IPS-15b (cell line): ENCODE measurements at regions not wholly inside any gene's neighbourhood (a gene's known extent, or its start where the extent isn't known, plus 50 kb on each side); places are given as distances from the start of the nearest gene placed in this dataset.

Experiments used
- H3K27me3 ChIP-seq: one replicate; pipeline ENCODE4 v1.6.1; 2013; ENCODE audit warnings: low read length; ENCODE audit not compliant: control insufficient read depth, insufficient read depth
- H3K36me3 ChIP-seq: one replicate; pipeline ENCODE4 v1.6.1; 2013; ENCODE audit warnings: low read length; ENCODE audit not compliant: control insufficient read depth, insufficient read depth
- H3K4me1 ChIP-seq: one replicate; pipeline ENCODE4 v1.6.1; 2013; ENCODE audit warnings: mild to moderate bottlenecking, low read length; ENCODE audit not compliant: control insufficient read depth, insufficient read depth
- H3K4me3 ChIP-seq: one replicate; pipeline ENCODE4 v1.5.1; 2013; ENCODE audit warnings: low read depth, low read length
- H3K9ac ChIP-seq: one replicate; pipeline ENCODE4 v1.6.1; 2013; ENCODE audit warnings: low read depth, mild to moderate bottlenecking, low read length
- H3K9me3 ChIP-seq: one replicate; pipeline ENCODE4 v1.6.1; 2013; ENCODE audit warnings: mild to moderate bottlenecking, low read length; ENCODE audit not compliant: control insufficient read depth, insufficient read depth

DNA sequence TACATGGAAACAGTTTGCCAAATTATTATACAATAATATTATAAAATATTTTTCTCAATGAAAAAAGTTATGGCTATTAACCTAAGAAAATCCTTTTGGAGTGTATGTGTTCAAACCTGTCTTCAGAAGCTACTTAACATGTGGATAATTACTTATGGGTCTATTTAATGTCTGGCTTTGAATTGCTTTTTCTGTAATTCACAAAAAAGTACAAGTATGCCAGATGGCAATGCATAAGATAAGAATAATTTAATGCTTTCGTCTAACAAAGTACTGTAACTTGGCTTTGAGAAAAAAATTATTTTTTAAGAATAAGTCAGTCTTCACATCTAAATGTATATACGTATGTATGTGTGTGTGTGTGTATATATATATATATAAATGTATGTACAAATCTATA is 1073.0 kb downstream of the TDRD15 start:
- Histone ChIP-seq H3K36me3 (no peaks in the 10 kb centered on the region), H3K27me3 (no peaks in the 10 kb centered on the region), H3K4me1 (peaks cover 11% of the 10 kb centered on the region), H3K9me3 (no peaks in the 10 kb centered on the region), H3K4me3 (no peak overlapping the region), H3K9ac (no peak overlapping the region)

DNA sequence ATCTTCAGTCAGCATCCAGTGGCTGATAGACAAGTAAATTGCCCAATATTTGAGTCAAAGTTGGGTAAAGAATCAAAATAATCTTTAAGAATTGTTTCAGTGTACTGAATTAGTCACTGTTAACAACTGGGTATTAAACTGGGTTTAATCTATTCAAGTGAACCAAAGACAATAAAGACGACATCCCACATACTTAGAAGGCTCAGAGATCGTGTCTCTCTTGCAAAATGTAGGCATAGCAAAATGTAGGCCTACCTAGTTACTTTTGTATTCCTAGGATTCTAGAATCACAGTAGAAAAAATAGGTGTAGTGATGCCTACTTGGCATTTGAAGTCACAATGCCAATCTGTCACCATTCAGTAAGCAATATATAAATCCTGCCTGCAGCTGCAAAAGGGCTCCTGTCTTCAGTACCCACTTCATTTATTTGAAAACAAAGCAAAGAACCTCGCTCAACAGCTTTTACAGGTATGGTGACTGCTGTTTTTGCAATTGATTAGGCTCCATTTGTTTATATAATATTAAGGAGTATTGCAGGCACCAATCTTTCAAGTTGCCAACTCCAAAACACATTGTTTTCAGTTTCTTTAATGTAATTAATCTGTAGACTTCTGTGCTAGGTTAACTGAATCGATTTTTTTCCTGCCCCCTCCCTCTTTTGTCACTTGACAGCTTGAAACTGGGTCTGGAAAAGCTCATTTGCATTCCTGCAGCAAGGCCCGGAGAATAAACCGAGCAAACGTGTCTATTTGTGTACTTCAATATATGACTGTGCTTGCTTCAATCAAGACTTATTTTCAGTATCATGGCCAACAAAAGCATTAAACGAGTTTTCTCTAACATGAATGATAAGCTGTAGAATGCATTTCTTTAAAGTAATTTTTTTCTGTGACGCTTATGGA is 1074.9 kb downstream of the TDRD15 start:
- no peaks in the 10 kb centered on the region for H3K27me3 ChIP-seq
- no peak overlapping the region for H3K9ac ChIP-seq
- no peak overlapping the region for H3K4me3 ChIP-seq
- H3K36me3 ChIP-seq = no peaks in the 10 kb centered on the region
- H3K4me1 ChIP-seq = peaks cover 10% of the 10 kb centered on the region
- H3K9me3 ChIP-seq = no peaks in the 10 kb centered on the region

DNA sequence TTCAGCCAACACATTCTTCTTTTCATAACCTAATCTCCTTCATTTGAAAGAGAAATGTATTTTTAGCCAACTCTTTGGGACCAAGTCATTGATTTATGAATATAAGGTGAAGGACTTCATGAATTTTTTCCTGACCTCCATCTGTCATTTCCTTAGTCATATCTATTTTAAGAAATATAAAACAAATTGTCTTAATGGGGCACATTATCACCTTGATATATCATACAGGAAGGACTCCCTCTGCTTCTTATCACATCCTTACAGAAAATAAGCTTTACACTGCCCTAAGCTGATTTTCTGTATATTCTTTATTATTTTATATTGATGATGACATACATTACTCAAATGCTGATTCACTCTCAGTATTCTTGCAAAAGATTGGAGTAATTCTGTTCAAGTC is 1076.2 kb downstream of the TDRD15 start:
- H3K36me3 ChIP-seq = no peaks in the 10 kb centered on the region

DNA sequence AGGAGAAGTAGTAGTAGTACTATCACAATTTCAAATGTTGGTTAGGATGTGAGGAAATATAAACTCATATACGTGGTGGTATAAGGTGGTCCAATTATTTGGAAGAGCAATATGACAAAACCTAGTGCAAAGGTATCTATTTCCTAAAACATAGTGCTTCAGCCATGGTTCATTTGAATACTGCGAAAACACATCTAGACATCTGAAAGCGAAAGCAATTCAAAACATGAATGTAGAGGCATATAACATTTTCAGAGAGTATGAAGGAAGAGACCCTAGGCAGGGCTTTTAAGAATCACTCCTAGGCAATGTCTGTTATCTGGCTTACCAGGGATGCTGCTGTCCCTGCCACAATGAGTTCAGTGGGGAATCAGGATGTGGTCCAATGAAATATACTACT is 1085.8 kb downstream of the TDRD15 start:
- Histone ChIP-seq H3K27me3 (no peaks in the 10 kb centered on the region), H3K9ac (no peak overlapping the region), H3K4me3 (no peak overlapping the region), H3K9me3 (no peaks in the 10 kb centered on the region), H3K4me1 (no peaks in the 10 kb centered on the region), H3K36me3 (no peaks in the 10 kb centered on the region)

More for the DNA sequence above, 1076.2 kb downstream of the TDRD15 start:
- H3K9me3 ChIP-seq = no peaks in the 10 kb centered on the region
- no peaks in the 10 kb centered on the region for H3K4me1 ChIP-seq
- no peaks in the 10 kb centered on the region for H3K27me3 ChIP-seq
- H3K4me3 ChIP-seq = no peak overlapping the region
- H3K9ac ChIP-seq = no peak overlapping the region

DNA sequence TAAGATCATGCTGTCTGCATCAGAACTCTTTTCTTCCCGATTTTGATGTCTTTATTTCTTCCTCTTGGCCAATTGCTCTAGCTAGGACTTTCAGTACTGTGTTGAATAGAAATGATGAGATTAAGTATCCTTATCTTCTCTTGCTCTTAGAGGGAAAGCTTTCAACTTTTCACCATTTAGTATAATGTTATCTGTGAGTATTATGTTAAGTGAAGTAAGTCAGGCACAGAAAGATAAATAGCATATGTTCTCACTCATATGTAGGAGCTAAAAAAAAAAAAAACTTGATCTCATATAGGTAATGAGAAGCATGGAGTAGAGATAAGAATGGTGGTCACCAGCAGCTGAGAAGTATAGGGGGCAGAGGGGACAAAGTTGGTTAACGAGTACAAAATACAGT is 1089.5 kb downstream of the TDRD15 start:
- Histone ChIP-seq H3K27me3 (no peaks in the 10 kb centered on the region), H3K36me3 (no peaks in the 10 kb centered on the region), H3K4me3 (no peak overlapping the region), H3K9ac (no peak overlapping the region), H3K9me3 (no peaks in the 10 kb centered on the region), H3K4me1 (peaks cover 2% of the 10 kb centered on the region)

DNA sequence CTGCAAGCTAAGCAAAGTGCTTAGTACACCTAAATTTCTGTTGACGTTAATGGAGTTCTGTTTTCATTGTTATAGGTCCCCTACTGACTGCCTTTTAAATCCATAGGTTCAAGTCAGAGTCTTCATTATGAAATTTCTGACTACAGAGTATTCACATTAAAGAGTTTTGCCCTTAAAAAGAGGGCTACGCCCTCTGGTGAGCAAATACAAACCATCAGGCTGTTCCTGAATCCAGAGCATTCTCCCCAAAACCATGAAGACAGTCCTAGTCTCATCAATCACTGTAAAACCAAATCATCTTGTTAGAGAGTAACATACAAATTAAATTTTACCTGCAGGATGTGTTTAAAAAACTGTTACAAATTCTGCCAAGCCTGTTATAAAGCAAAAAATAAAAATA is 1091.7 kb downstream of the TDRD15 start:
- Histone ChIP-seq H3K27me3 (no peaks in the 10 kb centered on the region), H3K9ac (no peak overlapping the region), H3K36me3 (no peaks in the 10 kb centered on the region), H3K9me3 (no peaks in the 10 kb centered on the region), H3K4me1 (peaks cover 2% of the 10 kb centered on the region), H3K4me3 (no peak overlapping the region)

DNA sequence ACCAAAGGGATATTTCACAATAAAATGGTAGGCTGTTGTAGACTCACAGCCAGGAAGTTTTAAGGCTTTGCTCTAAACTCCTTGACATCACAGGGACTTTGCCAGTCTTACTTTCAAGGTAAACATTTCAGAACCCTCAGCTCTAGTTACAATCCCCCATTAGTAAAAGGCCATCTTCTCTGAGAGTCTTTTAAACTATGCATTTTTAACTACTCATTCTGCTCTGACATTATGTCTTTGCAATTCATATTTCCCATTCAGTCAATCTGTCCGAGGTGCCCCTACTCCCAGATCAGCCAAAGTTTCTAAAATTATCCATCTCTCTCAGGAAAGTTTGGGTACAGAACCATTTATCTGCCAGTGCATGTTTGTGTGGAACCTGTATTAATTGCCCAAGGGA is 1094.1 kb downstream of the TDRD15 start:
- H3K36me3 ChIP-seq = no peaks in the 10 kb centered on the region
- no peak overlapping the region for H3K9ac ChIP-seq
- no peaks in the 10 kb centered on the region for H3K27me3 ChIP-seq
- H3K4me1 ChIP-seq = peaks cover 2% of the 10 kb centered on the region
- no peak overlapping the region for H3K4me3 ChIP-seq
- H3K9me3 ChIP-seq = no peaks in the 10 kb centered on the region

DNA sequence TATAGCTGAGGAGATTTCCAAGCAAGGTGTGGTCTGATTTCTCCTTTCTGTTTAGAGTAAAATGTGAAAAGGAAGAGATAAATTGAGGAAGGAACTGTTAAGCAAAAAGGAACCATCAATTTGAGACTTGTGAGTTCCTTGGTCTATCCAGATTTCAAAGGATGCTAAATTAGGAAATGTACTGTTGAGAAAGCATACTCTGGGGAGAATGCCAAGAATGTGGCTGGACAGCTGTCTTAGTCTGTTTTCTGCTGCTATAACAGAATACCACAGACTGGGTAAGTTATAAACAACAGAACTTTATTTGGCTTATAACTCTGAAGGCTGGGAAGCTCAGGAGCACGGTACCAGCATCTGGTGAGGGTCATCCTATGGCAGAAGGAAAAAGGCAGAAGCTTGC is 1097.2 kb downstream of the TDRD15 start:
- no peaks in the 10 kb centered on the region for H3K27me3 ChIP-seq
- no peak overlapping the region for H3K4me3 ChIP-seq
- H3K4me1 ChIP-seq = peaks cover 2% of the 10 kb centered on the region
- H3K9me3 ChIP-seq = peaks cover 9% of the 10 kb centered on the region
- no peak overlapping the region for H3K9ac ChIP-seq
- no peaks in the 10 kb centered on the region for H3K36me3 ChIP-seq

DNA sequence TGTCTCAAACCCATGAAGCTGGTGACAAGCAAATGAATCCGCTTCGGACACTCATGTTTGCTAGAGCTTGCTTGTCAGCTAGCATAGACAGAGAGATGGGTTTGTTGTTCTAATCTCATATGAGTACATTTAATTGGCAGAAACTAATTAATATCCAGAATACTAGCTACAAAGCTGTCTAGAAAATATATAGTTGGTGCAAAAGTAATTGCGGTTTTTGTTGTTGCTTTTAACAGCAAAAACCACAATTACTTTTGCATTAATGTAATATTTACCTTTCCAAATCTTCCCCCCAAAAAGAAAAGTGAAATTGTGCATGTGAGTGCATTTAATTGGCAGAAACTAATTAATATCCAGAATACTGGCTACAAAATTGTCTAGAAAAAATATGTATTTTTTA is 1115.2 kb downstream of the TDRD15 start:
- no peaks in the 10 kb centered on the region for H3K36me3 ChIP-seq
- no peaks in the 10 kb centered on the region for H3K4me1 ChIP-seq
- H3K27me3 ChIP-seq = no peaks in the 10 kb centered on the region
- no peaks in the 10 kb centered on the region for H3K9me3 ChIP-seq
- no peak overlapping the region for H3K4me3 ChIP-seq
- no peak overlapping the region for H3K9ac ChIP-seq

DNA sequence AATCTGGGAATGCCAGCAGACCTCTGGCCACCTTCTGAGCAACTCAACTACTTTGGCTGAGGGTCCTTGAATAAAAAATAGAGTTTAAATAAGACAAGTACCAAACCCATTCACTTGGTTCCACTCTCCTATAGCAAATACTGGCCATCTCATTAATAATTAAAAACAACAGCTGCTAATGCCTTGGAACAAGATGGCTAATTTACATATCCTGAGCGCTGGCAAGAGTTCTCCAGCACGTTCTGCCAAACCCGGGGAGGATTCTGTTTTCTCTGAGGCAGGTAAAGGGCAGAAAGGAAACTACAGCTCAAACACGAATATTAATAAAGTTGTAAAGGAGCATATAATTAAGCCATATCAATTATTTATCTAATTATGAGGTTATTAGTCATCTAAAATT is 1123.7 kb downstream of the TDRD15 start:
- Histone ChIP-seq H3K27me3 (no peaks in the 10 kb centered on the region), H3K4me1 (peaks cover 5% of the 10 kb centered on the region), H3K9ac (no peak overlapping the region), H3K9me3 (no peaks in the 10 kb centered on the region), H3K36me3 (no peaks in the 10 kb centered on the region), H3K4me3 (no peak overlapping the region)

DNA sequence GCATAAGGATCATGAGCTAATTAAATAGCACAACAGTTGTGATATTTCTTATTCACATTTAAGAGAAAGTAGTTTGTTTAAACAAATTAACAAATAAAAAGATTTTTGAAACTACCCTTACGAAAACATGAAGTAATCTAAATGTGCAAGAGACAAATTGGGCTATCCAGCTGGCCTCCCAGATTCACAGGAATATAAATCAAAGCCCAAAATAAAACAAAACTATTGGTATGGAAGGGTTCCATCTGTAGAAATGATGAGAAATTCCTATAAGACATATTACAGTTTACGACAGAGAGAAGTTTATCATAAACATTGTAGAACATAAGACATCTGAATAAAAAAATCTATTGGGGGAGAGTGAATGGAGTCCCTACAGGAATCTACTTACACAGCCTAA is 1125.1 kb downstream of the TDRD15 start:
- Histone ChIP-seq H3K9me3 (no peaks in the 10 kb centered on the region), H3K27me3 (no peaks in the 10 kb centered on the region), H3K9ac (no peak overlapping the region), H3K36me3 (no peaks in the 10 kb centered on the region), H3K4me3 (no peak overlapping the region), H3K4me1 (peaks cover 8% of the 10 kb centered on the region)

DNA sequence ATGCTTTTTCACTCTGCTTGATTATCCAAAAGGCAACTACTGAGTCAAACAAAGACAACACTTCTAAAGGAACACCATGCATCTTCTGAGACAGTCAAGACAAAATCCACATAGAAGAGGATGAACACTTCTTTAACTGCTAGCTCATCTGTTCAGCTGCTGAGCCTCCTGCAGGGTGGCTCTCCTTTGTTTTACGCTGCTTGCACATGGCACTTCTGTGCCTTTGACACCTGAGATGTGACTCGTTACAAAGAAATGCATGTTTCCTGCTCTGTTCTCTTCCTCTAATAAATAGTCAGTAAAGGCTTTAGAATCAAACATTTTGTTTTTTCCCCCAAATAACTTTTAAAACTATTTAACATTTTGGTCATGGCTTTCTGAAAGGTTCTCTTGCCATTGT is 1129.4 kb downstream of the TDRD15 start:
- Histone ChIP-seq H3K9ac (no peak overlapping the region), H3K9me3 (no peaks in the 10 kb centered on the region), H3K36me3 (no peaks in the 10 kb centered on the region), H3K27me3 (no peaks in the 10 kb centered on the region), H3K4me3 (no peak overlapping the region), H3K4me1 (peaks cover 8% of the 10 kb centered on the region)
